Stomach smooth muscle (tissue), 2 donors: ENCODE measurements at regions not wholly inside any gene's neighbourhood (a gene's known extent, or its start where the extent isn't known, plus 50 kb on each side); places are given as distances from the start of the nearest gene placed in this dataset.

ENCODE experiments used
- H3K27ac ChIP-seq: one replicate; pipeline ENCODE4 v1.7.0; 2013; ENCODE audit warnings: mild to moderate bottlenecking, low read length, inconsistent platforms
- H3K27me3 ChIP-seq, 2 donors: one replicate each; pipeline ENCODE4 v1.7.0; 2013; ENCODE audit warnings: low read length in 2 of 2; ENCODE audit not compliant: insufficient read depth in 2 of 2, control insufficient read depth in 1 of 2
- H3K36me3 ChIP-seq, 2 donors: one replicate each; pipeline ENCODE4 v1.7.0; 2013; ENCODE audit warnings: low read length in 2 of 2; ENCODE audit not compliant: control insufficient read depth in 2 of 2, insufficient read depth in 2 of 2
- H3K4me1 ChIP-seq: one replicate; pipeline ENCODE4 v1.7.0; 2013; ENCODE audit warnings: low read length; ENCODE audit not compliant: control insufficient read depth, insufficient read depth
- H3K4me3 ChIP-seq, 2 donors: one replicate each; pipeline ENCODE4 v1.7.0; 2013; ENCODE audit warnings: low read length in 2 of 2
- H3K9ac ChIP-seq, 2 donors: one replicate each; pipeline ENCODE4 v1.7.0; 2013; ENCODE audit warnings: low read length in 2 of 2, mild to moderate bottlenecking in 1 of 2
- H3K9me3 ChIP-seq, 2 donors: one replicate each; pipeline ENCODE4 v1.7.0; 2013; ENCODE audit warnings: low read length in 2 of 2; ENCODE audit not compliant: control insufficient read depth in 2 of 2
- donor health status: healthy.
- donor health status: Pancreatic carcinoma.

DNA sequence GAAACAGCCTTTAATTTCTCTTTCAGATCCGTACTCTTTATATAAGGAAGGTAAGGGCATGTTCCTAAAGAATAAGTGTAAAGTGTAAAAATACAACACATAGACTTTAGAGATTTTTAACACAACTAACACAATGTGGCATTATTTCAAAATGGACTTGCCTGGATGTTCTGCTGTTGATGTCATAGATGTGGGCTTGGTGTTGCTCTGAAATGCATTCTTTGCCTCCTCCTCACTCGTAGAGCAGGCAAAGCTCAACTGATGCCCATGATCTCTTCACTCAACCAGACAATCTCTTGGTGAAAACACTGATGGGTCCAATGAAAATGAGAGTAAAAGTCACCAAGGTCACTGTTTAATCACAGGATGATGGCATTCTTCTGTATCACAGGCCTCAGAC is 174.2 kb upstream of the TCERG1L start:
- H3K27me3 ChIP-seq = peaks cover 0 to 3% of the 10 kb centered on the region in 2 donors

DNA sequence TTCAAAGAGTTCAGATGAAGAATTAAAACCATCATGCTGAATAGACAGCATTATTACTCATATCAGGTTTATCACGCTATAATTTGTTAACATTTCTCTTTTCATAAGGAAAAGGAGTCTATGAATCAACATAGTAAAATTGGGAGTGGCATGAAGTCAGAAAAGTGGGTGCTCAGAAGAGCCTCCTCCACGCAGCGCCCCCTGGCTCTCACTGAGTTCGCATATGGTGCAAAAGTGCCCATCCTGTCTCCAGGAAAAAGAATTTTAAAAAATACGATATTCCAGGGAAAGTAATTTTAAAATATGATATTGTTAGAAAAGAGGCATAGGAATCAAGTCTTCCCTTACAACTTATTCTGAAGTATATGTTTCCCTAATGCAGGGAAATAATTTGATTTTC is 176.3 kb upstream of the TCERG1L start:
- Histone ChIP-seq H3K4me3 (no peak overlapping the region), H3K9ac (no peak overlapping the region), H3K27ac (no peak overlapping the region), H3K36me3 (no peaks in the 10 kb centered on the region), H3K4me1 (no peaks in the 10 kb centered on the region), H3K27me3 (no peaks in the 10 kb centered on the region), H3K9me3 (no peaks in the 10 kb centered on the region)

More for the DNA sequence above, 174.2 kb upstream of the TCERG1L start:
- Histone ChIP-seq H3K4me3 (no peak overlapping the region), H3K9me3 (no peaks in the 10 kb centered on the region), H3K27ac (no peak overlapping the region), H3K36me3 (no peaks in the 10 kb centered on the region), H3K4me1 (no peaks in the 10 kb centered on the region), H3K9ac (no peak overlapping the region)

DNA sequence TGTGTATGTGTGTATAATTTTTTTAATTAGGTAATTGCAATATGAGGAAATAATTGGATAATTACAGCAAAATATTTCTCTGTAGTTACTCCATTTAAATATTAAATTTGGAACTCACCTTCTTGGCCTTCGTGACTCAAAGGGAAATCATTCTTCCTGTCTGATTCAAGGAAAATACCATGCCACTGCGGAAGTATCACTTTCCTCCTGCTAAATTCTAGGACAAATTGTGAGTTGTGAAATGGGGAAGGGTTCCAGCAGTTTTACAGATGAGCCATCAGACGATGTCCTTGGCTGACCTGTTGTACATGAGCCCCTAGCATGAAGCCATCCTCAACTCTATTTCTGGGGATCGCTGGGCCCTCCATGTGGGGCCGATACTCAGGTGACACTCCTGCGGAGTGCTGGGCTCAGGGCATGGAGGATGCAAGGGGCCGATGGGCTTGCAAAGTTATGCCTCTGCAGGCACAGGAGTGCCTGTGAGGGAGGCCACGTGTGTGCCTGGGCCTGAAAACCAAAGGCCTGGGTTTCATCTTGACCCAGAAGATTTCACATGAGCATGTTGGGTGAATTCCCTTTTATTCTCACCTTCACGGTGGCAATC is 179.6 kb upstream of the TCERG1L start:
- no peaks in the 10 kb centered on the region for H3K27me3 ChIP-seq
- no peak overlapping the region for H3K27ac ChIP-seq
- H3K9ac ChIP-seq = no peak overlapping the region
- no peak overlapping the region for H3K4me3 ChIP-seq
- no peaks in the 10 kb centered on the region for H3K9me3 ChIP-seq
- no peaks in the 10 kb centered on the region for H3K36me3 ChIP-seq
- no peaks in the 10 kb centered on the region for H3K4me1 ChIP-seq

DNA sequence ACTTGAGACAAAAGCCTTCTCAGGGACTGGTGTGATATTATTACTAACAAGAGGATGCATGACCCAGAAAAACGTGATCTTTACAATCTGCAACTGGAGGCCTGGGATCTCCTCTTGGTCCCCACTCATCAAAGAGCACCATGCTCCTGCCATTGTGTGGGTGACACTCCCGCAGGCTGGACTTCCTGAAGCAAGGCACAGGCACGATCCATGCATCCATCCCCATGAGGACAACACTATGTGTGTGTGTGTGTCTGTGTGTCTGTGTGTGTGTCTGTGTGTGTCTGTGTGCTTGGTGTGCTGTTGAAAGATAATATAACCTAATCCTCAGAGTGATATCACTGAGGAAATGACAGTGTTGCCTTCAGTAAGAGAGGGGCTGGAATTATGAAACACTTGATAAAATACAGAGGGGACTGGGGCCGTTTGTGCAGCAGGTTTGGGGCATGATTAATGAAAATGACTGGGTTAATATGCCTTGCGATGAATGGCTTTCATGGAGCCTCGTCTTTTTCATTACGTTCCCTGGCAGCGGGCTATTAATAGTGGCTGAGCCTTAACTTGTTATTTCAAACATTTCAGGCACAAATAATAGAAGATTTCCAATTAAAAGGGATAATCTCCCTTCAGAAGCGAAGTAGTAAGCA is 180.8 kb upstream of the TCERG1L start:
- H3K9ac ChIP-seq = no peak overlapping the region
- no peaks in the 10 kb centered on the region for H3K36me3 ChIP-seq
- no peaks in the 10 kb centered on the region for H3K4me1 ChIP-seq
- H3K9me3 ChIP-seq = no peaks in the 10 kb centered on the region
- H3K27ac ChIP-seq = no peak overlapping the region
- no peaks in the 10 kb centered on the region for H3K27me3 ChIP-seq
- H3K4me3 ChIP-seq = no peak overlapping the region

DNA sequence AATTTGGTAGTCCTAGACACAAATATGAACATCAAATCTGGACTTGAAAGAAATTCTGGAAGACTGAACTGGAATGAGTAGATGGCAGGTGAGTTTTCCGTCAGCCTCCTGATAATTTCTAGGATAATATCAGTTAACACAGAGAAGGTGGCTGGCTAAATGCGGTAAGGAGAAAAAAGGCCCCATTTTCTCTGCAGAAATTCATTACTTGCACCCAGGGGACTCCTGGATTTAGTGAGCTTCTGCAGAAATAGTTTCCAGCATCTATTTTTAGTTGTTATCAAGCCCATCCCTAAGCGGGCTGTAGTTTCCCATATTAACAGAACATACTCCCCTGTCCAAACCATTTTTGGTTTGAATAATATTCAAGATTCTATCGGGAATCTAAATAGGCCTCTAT is 181.9 kb upstream of the TCERG1L start:
- Histone ChIP-seq H3K36me3 (no peaks in the 10 kb centered on the region), H3K9me3 (no peaks in the 10 kb centered on the region), H3K27me3 (no peaks in the 10 kb centered on the region), H3K27ac (no peak overlapping the region), H3K4me1 (no peaks in the 10 kb centered on the region), H3K9ac (no peak overlapping the region), H3K4me3 (no peak overlapping the region)

DNA sequence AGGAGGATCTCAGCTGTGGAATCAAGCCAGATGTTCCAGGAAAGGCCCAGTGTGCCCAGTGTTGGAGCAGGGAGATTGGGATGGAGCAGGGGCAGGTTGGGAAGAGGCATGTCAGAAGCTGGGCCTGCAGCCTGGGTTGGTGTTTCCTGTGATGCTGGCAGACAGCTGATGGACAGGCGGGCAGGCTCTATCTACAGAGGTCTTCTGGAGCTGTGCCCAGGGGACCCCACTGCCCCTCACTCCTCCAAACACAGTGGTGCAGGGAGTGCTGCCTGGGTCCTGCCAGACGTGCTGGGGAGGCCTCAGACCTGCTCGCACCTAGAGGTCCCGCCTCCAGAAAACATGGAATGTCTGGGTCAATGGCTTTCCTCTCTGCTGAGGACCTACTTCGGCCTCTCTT is 182.9 kb upstream of the TCERG1L start:
- Histone ChIP-seq H3K9ac (no peak overlapping the region), H3K27ac (no peak overlapping the region), H3K4me3 (no peak overlapping the region), H3K4me1 (no peaks in the 10 kb centered on the region), H3K27me3 (no peaks in the 10 kb centered on the region), H3K9me3 (no peaks in the 10 kb centered on the region), H3K36me3 (no peaks in the 10 kb centered on the region)

DNA sequence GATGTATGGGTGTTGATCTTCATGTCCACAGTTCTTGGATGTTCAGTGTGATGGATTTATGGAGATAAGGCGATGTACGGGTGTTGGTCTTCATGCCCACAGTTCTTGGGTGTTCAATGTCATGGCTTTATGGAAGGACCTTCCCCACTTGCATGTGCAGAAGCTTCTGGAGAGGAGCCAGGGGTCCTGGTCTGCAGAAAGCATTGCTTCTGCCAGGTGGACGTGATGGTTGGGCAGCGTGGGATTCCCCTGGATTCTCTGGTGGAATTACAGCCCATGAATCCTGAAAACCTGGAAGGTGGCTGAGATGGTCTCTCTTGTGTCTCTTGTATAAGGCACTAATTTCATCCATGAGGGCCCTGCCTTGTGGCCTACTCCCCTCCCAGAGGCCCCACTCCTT is 183.7 kb upstream of the TCERG1L start:
- Histone ChIP-seq H3K36me3 (no peaks in the 10 kb centered on the region), H3K27me3 (no peaks in the 10 kb centered on the region), H3K9me3 (peaks cover 0 to 2% of the 10 kb centered on the region in 2 donors), H3K27ac (no peak overlapping the region), H3K4me3 (no peak overlapping the region), H3K4me1 (no peaks in the 10 kb centered on the region), H3K9ac (no peak overlapping the region)

DNA sequence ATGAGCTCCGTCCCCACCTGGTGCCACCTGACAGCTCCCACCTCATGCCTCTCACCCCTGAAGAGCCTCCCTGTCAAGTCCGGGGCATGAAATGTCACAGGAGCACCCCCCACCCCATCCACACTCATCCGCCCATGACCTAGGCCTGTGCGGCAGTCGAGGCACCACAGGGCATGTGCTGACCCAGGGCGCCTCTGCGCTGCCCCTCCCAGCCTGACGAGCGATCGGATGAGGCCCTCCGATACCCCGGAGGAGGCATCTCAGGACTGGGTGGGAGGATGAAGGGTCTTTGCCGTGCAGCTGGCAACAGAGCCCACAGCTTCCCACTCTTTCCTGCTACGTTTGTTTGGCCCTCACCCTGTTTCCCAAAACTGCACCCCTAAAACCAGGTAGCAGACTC is 184.4 kb upstream of the TCERG1L start:
- no peaks in the 10 kb centered on the region for H3K27me3 ChIP-seq
- no peak overlapping the region for H3K27ac ChIP-seq
- H3K9ac ChIP-seq = no peak overlapping the region
- H3K4me3 ChIP-seq = no peak overlapping the region
- peaks cover 0 to 3% of the 10 kb centered on the region in 2 donors for H3K9me3 ChIP-seq
- H3K4me1 ChIP-seq = no peaks in the 10 kb centered on the region
- no peaks in the 10 kb centered on the region for H3K36me3 ChIP-seq

DNA sequence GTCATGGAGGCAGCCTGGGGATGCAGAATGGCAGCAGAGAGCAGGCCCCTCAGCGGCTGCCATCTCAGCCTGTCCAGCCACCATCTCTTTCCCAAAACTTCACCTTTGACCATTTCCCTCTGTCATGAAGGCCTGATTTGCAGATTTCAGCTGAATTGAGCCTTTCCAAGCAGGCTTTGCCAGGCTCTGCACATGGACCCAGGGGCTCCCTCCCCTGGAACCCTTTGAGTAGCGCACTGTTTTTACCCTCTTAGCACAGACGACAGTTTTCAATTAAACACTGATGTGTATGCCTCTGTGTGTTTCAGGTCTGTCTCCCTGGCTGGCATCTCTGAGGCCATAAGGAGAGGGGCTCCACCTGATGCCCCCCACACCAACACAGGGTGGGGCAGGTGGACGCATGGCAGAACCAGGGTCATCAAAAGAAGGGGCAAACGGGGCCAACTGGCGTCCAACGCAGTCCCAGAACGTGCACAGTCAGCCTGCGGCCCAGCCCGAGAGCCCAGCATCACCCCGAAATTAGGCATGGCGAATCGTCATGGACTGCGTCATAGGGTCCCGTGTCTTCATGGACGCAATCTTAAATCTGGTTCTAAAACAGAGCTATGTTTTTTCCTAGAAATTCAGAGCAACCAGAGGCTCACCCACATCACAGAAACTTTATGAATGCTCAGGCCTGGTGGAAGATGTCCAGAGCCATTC is 185.0 kb upstream of the TCERG1L start:
- Histone ChIP-seq H3K9ac (no peak overlapping the region), H3K9me3 (peaks cover 0 to 3% of the 10 kb centered on the region in 2 donors), H3K4me3 (no peak overlapping the region), H3K27me3 (no peaks in the 10 kb centered on the region), H3K27ac (no peak overlapping the region), H3K36me3 (no peaks in the 10 kb centered on the region), H3K4me1 (no peaks in the 10 kb centered on the region)

DNA sequence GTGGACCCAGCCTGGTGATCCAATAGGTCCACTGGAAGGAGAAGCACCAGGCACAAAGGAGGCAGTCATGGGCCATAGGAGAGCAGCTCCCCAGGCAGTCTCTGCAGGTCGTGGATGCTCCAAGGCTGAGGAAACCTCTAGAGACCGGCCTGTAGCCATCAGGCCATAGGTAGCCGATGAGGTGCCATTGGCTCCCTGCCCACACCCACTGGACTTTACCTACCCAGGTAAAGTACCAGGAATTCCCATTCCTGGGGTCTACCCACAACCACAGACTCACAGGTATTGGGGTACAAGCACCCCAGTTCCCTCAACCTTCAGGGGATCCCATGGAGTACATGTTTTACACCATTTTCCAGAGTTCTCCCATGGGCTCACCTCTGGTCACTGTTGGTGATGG is 188.0 kb upstream of the TCERG1L start:
- no peak overlapping the region for H3K9ac ChIP-seq
- H3K27ac ChIP-seq = no peak overlapping the region
- H3K9me3 ChIP-seq = peaks cover 8 to 13% of the 10 kb centered on the region in 2 donors
- no peaks in the 10 kb centered on the region for H3K27me3 ChIP-seq
- H3K36me3 ChIP-seq = no peaks in the 10 kb centered on the region
- H3K4me1 ChIP-seq = no peaks in the 10 kb centered on the region
- H3K4me3 ChIP-seq = no peak overlapping the region

DNA sequence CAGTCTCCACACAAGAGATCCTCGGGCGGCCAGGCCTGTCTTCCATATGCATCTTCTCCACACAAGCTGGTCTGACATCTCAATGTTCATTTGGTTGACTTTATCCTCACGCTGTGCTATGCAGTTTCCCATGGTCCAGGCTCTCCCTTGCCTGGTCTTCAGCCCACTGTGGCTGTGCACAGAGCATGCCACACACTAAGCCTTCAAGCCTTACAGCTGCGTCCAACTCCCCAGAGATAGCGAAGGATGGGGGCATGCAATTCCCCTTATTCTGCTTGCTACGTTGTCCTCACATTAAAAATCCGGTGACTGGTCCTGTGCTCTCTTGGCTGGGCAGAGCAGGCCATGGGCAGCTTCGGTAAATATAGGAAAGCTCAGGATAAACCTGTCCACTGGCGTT is 188.7 kb upstream of the TCERG1L start:
- Histone ChIP-seq H3K9me3 (peaks cover 8 to 15% of the 10 kb centered on the region in 2 donors), H3K27me3 (no peaks in the 10 kb centered on the region), H3K4me1 (no peaks in the 10 kb centered on the region), H3K9ac (no peak overlapping the region), H3K36me3 (no peaks in the 10 kb centered on the region), H3K4me3 (no peak overlapping the region), H3K27ac (no peak overlapping the region)
